Amniotic epithelial cell (primary cell): ENCODE measurements at regions not wholly inside any gene's neighbourhood (a gene's known extent, or its start where the extent isn't known, plus 50 kb on each side); places are given as distances from the start of the nearest gene placed in this dataset.
"Not testable (repeated sequence)": the region's sequence is repeated elsewhere in the genome, so short reads cannot be mapped to it uniquely, and the experiment has no call there.

Experiments used
- DNase-seq: peaks from one replicate; pipeline ENCODE4 v3.0.0-alpha.2; 2010; ENCODE audit warnings: low read depth

DNA sequence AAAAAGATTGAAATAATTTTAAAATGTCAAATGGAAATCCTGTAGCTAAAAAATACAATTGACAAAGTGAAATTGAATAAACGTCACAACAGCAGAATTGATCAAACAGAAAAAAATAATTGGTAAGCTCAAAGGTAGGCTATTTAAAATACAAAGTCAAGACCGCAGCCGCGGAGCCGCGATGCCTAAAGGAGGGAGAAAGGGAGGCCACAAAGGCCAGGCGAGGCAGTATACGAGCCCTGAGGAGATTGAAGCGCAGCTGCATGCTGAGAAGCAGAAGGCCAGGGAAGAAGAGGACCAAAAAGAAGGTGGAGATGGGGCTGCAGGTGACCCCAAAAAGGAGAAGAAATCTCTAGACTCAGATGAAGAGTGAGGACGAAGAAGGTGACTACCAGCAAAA lies 1068.5 kb upstream of the COX7C start:
- no peak for DNase-seq

DNA sequence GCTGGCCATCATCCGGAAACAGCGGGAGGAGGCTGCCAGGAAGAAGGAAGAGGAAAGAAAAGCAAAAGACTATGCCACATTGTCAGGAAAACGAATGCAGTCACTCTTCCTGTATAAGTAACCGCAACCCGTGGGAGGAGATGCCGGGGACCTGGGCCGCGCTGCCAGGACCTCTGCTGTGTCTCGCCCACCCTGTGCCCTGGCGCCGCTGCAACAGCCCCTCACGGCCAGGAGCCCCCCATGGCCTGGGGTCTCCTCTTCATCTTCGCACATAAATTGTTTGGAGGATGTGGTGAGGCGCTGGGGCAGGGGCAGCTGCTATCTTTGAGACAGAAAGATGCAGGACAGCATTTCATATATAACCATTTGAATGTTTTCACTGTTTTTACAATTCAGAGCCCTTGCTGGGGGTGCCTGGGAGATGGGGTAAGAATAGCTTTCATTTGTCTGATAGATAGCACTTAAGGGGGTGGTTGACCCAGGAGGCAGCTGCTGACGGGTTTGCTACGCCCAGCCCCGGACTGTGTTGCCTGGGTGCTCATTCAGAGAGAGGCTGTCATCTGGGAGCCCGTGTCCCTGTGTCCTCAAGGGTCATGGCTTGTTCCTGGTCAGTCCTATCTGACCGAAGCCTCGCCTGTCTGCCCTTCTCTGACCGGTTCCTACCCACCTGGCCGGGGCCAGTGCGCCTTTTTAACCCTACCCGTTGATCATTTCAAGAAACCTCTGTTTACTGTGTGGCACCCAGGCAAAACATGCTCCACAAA lies 1067.7 kb upstream of the COX7C start:
- no peak for DNase-seq

DNA sequence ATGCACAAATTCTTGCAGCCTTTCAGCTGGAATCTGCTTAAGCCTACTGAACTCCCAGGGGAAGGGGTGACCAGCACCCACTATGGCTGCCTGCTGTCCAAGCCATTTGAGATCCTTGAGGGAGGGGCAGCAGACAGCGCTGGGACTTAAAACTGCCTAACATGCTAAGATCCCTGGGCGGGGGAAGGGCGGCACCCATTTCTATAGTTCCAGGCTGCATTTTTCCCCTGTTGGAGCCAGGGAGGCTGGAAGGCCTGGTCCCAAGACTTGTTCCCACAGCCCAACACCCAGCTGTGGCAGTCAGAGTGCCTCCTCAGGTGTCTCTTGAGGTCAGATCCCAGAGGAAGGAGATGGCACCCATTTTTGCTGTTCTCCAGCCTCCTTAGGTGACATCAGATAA lies 1061.3 kb upstream of the COX7C start:
- DNase-seq, result no peak

DNA sequence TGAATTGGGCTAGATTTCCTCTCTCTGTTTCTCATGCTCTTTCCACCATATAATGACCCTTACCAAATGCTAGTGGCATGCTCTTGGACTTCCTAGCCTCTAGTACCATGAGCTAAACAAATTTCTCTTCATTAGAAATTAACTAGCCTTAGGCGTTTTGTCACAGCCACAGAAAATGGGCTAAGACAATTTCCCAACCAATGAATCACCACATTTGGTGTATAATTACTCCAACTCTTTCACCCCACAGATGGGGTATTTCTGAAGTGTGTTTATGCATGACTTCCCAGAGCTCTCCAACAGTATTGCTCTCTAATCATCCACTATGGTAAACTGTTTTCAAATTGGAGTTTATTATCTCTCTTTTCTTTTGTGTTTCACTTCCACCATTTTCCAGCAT lies 1041.1 kb upstream of the COX7C start:
- DNase-seq, result no peak

GRCh38 chr5:85587806-85588205 lies 1029.9 kb upstream of the COX7C start:
- DNase-seq, result not testable (repeated sequence)

GRCh38 chr5:85588268-85588667 lies 1029.5 kb upstream of the COX7C start:
- not testable (repeated sequence) for DNase-seq

DNA sequence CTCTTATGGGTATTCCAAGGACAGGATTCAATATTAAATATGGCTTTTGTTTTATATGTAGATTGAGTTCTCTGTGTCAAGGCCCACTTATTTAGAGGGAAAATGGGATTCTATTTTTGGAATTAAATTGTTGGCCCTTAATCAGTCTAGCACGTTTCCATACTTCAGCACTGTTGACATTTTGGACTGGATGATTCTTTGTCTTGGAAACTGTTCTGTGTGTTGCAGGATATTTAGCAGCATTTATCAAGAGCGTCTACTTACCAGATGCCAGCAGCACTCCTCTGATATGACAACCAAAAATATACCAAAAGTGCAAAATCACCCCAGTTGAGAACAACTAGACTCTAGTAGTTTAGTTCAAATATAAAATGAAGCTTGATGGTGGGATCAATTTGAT lies 1027.0 kb upstream of the COX7C start:
- DNase-seq, result no peak

DNA sequence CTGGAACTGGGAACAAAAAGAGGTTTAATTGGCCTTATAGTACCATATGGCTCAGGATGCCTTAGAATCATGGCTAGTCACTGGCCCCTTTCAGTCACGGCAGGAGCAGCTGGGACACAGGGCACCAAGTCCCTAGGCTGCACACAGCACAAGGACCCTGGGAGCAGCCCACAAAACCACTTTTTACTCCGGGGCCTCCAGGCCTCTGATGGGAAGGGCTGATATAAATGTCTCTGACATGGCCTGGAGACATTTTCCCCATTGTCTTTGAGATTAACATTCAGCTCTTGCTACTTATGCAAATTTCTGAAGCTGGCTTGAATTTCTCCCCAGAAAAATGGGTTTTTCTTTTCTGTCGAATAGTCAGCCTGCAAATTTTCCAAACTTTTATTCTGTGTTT lies 1026.4 kb upstream of the COX7C start:
- DNase-seq, result no peak

DNA sequence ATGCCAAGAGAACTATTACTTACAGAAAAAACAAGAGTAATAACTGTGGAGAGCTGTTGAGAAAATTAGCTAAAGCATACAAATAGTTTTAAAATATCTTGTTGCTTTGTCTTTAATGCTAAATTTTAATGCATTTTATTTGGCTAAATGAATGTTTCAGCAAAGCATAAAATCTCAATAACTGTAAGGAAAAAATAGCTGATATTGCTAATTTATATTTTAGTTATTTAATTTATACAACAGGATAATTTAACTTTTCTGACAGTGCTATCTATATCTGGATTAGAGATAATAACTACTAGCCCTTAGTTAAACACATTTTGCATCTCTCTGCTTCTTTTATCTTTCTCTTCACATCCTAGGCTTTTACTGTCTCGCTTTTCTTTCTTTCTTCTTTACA lies 1014.9 kb upstream of the COX7C start:
- no peak for DNase-seq

DNA sequence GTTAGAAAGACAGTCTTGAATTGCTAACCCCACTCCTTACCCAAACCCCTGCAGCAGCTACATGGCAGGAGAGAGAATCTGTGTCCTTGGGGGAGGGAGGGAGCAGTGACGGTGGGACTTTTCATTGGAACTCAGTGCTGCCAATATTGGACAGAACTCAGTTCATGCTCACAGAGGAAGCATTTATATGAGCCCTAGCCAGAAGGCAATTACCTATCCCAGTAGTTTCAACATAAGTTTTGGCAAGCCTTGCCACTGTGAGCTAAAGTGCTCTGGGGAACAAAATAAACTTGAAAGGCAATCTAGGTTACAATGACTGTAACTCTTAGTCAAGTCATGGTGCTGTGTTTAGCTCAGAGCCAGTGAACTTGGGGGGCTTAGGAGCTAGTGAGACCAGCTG lies 1013.4 kb upstream of the COX7C start:
- no peak for DNase-seq

- no peak for DNase-seq
Observed at GRCh38 chr5:85604786-85605185, 1013.0 kb upstream of the COX7C start.

DNA sequence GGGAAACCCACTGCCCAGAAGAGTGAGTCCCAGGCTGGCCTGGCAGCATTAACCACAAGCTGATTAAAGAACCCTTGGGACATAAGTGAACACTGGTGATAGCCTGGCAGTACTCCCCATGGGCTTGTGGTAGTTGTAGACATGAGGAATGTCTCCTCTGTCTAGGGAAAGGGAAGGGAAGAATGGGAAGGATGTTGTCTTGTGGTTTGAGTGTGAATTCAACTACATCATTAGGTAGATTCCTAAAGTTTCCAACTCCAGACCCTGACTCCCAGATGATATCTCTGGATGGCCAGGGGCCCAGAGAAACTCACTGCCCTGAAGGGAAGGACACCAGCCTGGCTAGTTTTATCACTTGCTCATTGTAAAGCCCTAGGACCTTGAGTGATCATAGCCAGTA lies 1012.4 kb upstream of the COX7C start:
- no peak for DNase-seq

DNA sequence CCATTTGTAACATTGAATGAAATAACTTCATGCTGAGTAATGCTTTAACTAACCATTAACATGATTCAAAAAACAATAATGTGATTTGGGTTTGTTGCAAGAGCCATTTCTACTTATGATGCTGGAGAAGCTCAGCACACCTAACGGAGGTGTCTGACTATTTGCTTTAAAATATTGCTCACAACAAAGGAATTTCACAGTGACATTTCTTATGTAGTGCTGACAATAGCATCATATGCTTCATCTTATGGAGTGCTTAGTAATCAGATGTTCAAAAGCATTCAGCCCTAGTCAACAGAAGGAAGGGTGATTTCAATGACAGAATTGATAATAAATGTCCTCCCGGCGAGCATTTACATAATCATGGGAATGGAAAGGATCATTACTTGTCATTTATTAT lies 1003.3 kb upstream of the COX7C start:
- DNase-seq, result no peak

GRCh38 chr5:85621668-85622067 lies 996.1 kb upstream of the COX7C start:
- DNase-seq, result no peak

- DNase-seq, result no peak
Observed at GRCh38 chr5:85628153-85628552, 989.6 kb upstream of the COX7C start.

DNA sequence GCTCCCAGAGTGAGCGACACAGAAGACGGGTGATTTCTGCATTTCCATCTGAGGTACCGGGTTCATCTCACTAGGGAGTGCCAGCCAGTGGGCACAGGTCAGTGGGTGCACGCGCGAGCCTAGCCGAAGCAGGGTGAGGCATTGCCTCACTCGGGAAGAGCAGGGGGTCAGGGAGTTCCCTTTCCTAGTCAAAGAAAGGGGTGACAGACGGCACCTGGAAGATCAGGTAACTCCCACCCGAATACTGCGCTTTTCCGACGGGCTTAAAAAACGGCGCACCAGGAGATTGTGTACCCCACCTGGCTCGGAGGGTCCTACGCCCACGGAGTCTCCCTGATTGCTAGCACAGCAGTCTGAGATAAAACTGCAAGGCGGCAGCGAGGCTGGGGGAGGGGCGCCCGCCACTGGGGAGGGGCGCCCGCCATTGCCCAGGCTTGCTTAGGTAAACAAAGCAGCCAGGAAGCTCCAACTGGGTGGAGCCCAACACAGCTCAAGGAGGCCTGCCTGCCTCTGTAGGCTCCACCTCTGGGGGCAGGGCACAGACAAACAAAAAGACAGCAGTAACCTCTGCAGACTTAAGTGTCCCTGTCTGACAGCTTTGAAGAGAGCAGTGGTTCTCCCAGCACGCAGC lies 979.1 kb upstream of the COX7C start:
- not testable (repeated sequence) for DNase-seq

GRCh38 chr5:85646036-85646435 lies 971.7 kb upstream of the COX7C start:
- DNase-seq, result no peak

GRCh38 chr5:85646641-85647040 lies 971.1 kb upstream of the COX7C start:
- no peak for DNase-seq

DNA sequence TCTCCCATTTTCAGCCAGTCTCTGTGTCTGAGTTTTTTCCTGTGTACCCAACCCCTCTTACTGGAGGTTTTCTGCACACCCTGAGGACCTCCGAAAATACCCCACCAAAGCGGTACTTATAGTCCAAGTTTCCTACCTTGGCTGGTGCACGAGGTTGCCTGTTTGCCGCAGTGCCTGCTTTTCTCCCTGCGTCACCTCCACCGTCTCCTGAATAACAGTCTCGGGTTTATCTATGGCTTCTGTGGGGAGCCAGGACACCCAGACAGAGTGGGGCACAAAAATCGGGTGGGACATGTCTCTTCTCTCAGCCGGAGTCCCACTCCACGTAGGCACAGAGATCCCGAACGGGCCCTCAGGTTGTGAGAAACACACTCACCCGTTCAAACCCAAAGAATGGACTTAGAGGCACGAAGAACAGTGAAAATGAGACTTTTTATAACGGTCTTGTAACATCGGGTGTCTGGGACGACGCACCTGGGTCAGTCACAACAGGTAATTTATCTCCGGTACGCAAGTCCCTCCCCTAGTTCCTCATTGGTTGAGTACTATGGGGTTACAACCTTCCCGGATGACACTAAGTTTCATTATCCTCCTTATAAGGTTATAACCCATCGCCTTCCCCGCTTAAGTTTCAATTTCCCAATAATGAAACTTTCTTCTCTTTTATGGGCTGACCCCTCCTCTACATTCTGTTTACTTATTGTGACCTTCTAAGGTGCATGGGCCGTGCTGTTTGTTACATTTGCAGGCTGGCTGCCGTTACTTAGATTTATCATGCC lies 970.2 kb upstream of the COX7C start:
- no peak for DNase-seq

DNA sequence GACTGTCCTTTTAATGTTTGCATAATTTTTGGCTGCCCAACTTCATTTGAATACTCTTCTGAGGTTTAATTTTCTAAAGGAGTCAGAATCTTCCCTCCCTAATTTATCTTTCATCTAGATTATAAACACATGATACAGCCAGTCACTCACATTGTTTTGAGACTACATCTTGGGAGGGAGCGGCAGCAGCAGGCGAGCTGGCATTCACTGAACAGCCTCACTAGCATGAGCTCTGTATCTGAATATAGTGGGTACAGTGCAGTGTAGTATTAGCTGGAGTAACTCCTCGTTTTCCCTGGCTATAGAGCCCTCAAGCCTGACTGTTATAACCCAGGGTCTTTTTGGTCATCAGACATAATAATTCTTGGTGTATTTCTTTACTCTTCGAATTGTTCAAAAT lies 969.2 kb upstream of the COX7C start:
- DNase-seq, result no peak

DNA sequence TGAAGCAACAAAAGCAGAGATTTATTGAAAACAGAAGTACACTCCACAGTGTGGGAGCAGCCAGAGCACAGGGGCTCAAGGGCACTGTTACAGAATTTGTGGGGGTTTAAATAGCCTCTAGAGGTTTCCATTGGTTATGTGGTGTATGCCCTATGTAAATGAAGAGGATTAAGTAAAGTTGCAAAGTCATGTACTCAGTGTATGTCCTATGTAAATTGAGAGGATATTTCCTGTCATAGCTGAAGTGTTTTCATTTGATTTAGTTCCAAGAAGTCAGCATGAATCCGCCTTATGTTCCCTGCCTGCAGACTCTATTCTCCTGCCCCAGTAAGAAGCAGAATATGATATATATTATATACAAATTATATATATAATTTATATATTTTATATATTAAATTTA lies 966.0 kb upstream of the COX7C start:
- DNase-seq, result no peak

DNA sequence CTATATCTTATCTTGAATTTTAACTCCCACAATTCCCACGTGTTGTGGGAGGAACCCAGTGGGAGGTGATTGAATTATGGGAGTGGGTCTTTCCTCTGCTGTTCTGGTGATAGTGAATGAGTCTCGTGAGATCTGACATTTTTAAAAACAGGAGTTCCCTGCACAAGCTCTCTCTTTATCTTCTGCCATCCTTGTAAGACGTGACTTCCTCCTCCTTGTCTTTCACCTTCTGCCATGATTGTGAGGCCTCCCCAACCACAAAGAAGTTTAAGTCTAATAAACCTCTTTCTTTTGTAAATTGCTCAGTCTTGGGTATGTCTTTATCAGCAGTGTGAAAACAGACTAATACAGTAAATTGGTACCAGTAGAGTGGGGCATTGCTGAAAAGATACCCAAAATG lies 963.6 kb upstream of the COX7C start:
- DNase-seq, result not testable (repeated sequence)

DNA sequence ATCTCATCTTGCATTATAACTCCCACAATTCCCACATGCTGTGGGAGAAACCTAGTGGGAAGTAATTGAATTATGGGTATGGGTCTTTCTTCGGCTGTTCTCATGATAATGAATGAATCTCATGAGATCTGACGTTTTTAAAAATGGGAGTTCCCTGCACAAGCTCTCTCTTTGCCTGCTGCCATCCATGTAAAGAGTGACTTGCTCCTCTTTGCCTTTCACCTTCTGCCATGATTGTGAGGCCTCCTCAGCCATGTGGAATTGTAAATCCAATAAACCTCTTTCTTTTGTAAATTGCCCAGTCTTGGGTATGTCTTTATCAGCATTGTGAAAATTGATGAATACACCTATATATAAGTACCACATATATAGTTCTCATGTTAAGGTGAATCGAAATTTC lies 961.7 kb upstream of the COX7C start:
- no peak for DNase-seq
